Ammon's horn (tissue), 1 donor: ENCODE measurements at regions not wholly inside any gene's neighbourhood (a gene's known extent, or its start where the extent isn't known, plus 50 kb on each side); places are given as distances from the start of the nearest gene placed in this dataset.
A peak's percentile ranks its signal among the peaks of the same experiment; 100 is the strongest.
"Not testable (repeated sequence)": the region's sequence is repeated elsewhere in the genome, so short reads cannot be mapped to it uniquely, and the experiment has no call there.

Experiments used
- DNase-seq: peaks from one replicate; pipeline ENCODE4 v3.0.0-alpha.2; 2016; ENCODE audit warnings: low spot score

GRCh38 chr1:73842436-73842835, 355.5 kb downstream of the LRRIQ3 start:
- DNase-seq = no peak

- DNase-seq = no peak
Observed at GRCh38 chr1:73839922-73840321, 358.1 kb downstream of the LRRIQ3 start.

- DNase-seq = peak; percentile 4
Observed at GRCh38 chr1:73832276-73833181, 365.4 kb downstream of the LRRIQ3 start.

- DNase-seq = not testable (repeated sequence)
Observed at GRCh38 chr1:73827283-73827682, 370.7 kb downstream of the LRRIQ3 start.

- DNase-seq = no peak
Observed at GRCh38 chr1:73824065-73824464, 373.9 kb downstream of the LRRIQ3 start.

GRCh38 chr1:73821520-73821919, 376.5 kb downstream of the LRRIQ3 start:
- DNase-seq = no peak

- DNase-seq = no peak
Observed at GRCh38 chr1:73820843-73821242, 377.1 kb downstream of the LRRIQ3 start.

GRCh38 chr1:73813716-73814115, 384.3 kb downstream of the LRRIQ3 start:
- peak; percentile 5 for DNase-seq

GRCh38 chr1:73813236-73813635, 384.7 kb downstream of the LRRIQ3 start:
- DNase-seq = no peak

- no peak for DNase-seq
Observed at GRCh38 chr1:73811798-73812197, 386.2 kb downstream of the LRRIQ3 start.

- DNase-seq = no peak
Observed at GRCh38 chr1:73804935-73805334, 393.0 kb downstream of the LRRIQ3 start.

- DNase-seq = no peak
Observed at GRCh38 chr1:73803380-73803779, 394.6 kb downstream of the LRRIQ3 start.

- DNase-seq = no peak
Observed at GRCh38 chr1:73801912-73802429, 396.0 kb downstream of the LRRIQ3 start.

GRCh38 chr1:73800376-73800775, 397.6 kb downstream of the LRRIQ3 start:
- DNase-seq = no peak

GRCh38 chr1:73789965-73790364, 408.0 kb downstream of the LRRIQ3 start:
- no peak for DNase-seq

GRCh38 chr1:73784026-73784425, 413.9 kb downstream of the LRRIQ3 start:
- no peak for DNase-seq

GRCh38 chr1:73783352-73783751, 414.6 kb downstream of the LRRIQ3 start:
- DNase-seq = no peak

GRCh38 chr1:73782901-73783300, 415.1 kb downstream of the LRRIQ3 start:
- DNase-seq = no peak

GRCh38 chr1:73781251-73781650, 416.7 kb downstream of the LRRIQ3 start:
- DNase-seq = no peak

GRCh38 chr1:73778471-73778870, 419.5 kb downstream of the LRRIQ3 start:
- DNase-seq = no peak

GRCh38 chr1:73775896-73776295, 422.1 kb downstream of the LRRIQ3 start:
- no peak for DNase-seq

- no peak for DNase-seq
Observed at GRCh38 chr1:73772941-73773340, 425.0 kb downstream of the LRRIQ3 start.

- DNase-seq = no peak
Observed at GRCh38 chr1:73771396-73771795, 426.6 kb downstream of the LRRIQ3 start.
